ENCODE measurements at regions not wholly inside any gene's neighbourhood (a gene's known extent, or its start where the extent isn't known, plus 50 kb on each side); places are given as distances from the start of the nearest gene placed in this dataset.

- TF ChIP-seq NFIC (IDR thresholded peaks at IDR 0.05) = no peak
- no peak for TF ChIP-seq MAX (IDR thresholded peaks at IDR 0.05)
- no peak for TF ChIP-seq YY1 (IDR thresholded peaks at IDR 0.05; ENCODE audit: low read depth)
Measured at GRCh38 chrX:39854772-39855747, 242.7 kb downstream of the BCOR start.

Data from Ishikawa (cell line).